Right lung (tissue), 2 donors: ENCODE measurements at regions not wholly inside any gene's neighbourhood (a gene's known extent, or its start where the extent isn't known, plus 50 kb on each side); places are given as distances from the start of the nearest gene placed in this dataset.
"Not testable (repeated sequence)": the region's sequence is repeated elsewhere in the genome, so short reads cannot be mapped to it uniquely, and the experiment has no call there.

Experiments used
- DNase-seq, 2 donors: peaks; one replicate each; pipeline ENCODE4 v3.0.0-alpha.2; 2013

DNA sequence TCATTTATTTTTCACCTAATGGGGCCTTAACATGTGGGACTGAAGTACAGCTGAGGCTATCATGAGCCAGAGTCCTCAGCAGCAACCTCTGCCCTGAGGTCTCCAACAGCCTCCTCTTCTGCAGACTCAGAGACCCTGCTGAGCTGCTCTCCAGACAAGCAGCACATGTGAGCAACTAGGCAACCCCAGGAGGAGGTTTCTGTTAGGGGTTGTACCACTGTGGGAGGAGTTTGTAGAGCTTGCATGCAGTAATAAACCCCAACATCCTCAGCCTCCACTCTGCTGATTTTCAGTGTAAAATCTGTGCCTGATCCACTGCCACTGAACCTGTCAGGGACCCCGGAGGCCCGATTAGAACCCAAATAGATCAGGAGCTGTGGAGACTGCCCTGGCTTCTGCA is 530.0 kb downstream of the RPIA start:
- not testable (repeated sequence) for DNase-seq

DNA sequence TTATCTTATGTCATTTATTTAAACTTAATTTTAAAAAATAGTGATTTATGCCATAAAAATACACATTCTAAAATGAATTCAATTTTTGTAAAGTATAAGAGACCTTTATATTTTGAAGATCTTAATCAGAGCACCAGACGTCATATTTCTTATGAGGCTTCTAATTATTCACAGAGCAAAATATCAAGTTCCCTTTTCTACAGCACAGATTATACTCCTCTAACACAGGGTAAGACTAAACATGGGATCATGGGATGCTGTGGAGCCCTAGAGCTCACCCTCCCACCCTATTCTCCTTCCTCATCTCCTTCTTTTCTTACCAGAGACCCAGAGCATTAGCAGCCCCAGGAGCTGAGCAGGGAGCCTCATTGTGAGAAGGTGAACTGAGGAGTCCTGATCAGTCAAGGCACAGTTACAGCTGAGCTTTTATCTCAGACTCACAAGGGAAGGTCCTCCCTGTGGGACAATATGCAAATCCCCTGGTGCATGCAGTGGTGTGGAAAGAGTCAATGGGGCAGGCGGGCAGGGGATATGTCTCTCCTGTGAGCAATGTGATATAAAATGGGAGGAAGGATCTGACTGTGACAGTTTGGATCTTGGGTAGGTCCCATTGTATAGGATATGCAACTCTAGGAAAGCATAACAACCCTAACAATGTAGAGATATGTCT is 530.7 kb downstream of the RPIA start:
- DNase-seq: not testable (repeated sequence)

DNA sequence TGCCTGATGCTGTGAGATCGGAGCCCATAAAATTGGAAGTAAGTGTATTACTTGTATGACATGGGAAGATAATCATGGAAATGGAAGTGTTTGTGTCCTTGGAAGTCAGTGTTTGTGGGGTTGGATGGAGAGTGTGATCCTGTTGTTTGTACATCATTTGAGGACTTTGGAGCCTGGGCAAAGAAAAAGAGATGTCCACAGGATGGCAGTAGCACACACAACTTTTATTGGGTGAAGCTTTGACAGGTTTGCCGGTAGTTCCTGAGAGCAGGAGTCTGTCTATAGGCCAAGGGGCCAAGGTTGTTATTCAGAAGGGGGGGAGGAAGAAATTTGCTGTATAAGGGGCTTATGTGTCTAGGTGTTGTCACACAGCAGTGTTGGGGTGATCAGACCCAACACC is 533.3 kb downstream of the RPIA start:
- DNase-seq: not testable (repeated sequence)

DNA sequence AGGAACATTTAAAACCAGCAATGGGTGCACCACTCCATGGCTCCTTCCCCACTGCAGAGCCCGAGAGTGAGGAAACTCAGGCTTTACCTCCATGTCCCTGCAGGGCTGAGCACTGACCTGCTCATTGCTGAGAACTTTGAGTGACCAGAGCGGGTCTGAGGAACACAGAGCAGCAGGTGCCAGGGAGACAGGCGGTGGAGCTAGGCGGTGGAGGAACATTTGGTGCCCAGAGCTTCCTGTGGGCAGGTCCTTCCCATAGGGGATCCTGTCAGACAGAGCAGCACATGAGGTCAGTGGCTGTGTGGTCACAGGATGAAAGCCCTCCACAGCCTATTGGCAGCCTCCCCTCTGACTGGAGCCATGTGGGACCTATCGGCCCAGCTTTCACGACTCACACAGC is 538.5 kb downstream of the RPIA start:
- not testable (repeated sequence) for DNase-seq

DNA sequence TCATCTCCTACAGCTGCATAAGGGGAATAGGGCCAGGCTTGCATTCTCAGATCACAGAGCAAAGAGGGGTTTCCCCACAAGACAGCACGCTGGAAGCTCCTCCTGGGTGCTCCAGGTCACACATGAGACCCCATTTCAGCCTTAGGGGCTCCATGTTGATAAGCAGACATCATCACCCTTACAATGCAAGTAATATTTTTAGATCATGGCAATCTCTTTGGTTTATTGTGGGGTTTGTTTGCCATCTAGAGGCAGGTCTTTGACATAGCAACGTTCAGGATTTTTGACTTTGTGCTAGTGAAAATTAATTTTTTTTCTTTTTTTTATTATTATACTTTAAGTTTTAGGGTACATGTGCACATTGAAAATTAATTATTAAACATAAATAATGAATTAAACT is 539.8 kb downstream of the RPIA start:
- DNase-seq: not testable (repeated sequence)

DNA sequence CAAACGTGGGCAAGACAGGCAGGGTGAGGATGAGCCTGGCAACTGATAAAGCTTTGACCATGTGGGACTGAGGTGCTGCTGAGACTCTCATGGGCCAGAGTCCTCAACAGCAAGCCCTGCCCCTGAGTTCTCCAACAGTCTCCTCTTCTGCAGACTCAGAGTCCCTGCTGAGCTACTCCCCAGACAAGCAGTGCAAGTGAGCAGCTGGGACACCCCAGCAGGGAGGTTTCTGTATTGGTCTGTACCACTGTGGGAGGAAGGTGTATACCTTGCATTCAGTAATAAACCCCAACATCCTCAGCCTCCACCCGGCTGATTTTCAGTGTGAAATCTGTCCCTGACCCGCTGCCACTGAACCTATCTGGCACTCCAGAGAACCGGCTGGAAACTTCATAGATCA is 542.5 kb downstream of the RPIA start:
- DNase-seq: not testable (repeated sequence)

DNA sequence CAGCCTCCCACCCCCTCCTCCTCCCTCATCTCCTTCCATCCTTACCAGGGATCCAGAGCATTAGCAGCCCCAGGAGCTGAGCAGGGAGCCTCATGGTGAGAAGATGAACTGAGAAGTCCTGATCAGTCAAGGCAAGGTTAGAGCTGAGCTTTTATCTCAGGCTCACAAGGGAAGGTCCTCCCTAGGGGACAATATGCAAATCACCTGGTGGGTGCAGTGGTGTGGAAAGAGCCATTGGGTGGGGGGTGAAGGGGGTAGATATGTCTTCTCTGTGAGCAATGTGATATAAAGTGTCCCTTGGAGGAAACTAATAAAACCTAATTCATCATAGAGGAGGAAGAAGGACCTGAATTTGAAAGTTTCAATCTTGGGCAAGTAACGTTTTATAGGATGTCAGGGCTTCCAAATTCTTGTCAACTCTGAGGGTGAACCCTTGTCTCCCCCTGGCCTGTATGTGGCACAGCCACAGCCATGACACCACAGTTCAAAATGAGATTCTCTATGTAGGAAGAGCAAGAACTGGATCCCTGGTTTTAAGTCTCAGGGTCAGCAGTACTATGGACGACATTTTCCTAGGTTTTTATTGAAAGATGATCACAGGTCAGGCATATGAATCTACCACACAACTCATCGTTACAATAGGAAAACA is 543.5 kb downstream of the RPIA start:
- not testable (repeated sequence) for DNase-seq

DNA sequence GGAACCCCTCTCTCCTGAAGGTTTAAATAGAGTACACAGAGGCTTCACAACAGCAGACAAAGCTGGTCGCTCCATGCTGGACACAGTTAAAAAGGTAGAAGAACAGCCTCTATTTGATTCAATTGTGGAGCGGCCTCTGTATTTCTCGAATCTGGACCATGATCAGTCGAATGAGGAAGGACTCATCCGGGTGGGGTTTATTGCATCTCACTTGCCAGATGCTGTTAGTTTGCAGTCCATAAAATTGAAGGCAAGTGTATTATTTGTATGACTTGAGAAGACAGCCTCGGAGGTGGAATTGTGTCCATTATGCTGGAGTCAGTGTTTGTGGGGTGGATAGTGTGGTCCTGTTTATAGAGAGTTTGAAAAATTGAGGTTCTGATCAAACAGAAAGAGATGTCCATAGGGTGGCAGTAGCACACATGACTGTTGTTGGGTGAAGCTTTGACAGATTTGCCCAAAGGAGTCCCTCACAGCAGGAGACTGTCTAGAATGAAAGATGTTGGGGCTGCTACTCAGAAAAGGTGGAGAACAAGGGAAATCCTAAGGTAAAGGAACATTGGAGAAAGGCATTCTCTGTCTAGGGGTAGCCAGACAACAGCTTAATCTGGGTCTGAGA is 545.5 kb downstream of the RPIA start:
- DNase-seq: not testable (repeated sequence)

DNA sequence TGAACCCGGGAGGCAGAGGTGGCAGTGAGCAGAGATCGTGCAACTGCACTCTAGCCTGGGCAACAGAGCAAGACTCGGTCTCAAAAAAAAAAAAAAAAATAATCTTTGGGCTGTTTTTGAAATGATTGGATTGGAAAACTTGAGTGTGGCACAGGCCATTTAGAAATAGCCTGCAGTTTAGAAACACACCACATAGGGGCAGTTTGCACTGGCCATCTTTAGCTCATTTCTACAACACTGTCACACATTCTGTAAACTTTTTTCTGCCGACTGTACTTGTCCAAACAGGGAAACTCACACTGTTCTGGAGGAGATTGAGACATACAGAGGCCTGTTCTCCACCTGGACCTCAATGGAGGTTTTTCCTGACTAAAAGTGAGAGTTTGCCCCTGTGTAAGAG is 546.3 kb downstream of the RPIA start:
- not testable (repeated sequence) for DNase-seq

DNA sequence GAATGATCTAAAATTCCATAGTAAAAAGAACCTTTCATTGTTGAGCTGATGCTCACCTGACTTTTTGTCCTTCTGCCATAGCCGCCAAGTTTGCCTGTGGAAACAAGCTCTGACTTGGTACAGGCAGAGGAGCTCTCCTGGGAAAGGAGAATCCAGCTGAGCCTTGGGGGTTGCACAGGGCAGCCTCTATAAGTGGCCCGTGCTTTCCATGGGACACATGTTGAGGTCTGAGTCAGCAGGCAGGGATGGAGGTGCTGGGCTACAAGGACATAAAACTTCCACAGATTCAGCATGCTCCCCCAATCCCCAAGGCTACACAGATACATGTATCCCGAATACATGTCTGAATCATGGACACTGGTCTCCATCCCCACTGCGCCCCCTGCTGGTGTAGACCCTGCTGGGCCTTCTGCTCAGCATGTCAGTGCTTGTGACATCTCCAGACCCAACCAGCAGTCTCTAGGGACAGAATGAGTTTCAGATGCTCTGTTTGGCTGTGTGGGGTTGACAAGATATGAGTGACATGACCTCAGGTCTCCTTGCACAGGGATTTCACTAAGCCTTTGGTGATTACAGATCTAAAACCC is 551.7 kb downstream of the RPIA start:
- not testable (repeated sequence) for DNase-seq

DNA sequence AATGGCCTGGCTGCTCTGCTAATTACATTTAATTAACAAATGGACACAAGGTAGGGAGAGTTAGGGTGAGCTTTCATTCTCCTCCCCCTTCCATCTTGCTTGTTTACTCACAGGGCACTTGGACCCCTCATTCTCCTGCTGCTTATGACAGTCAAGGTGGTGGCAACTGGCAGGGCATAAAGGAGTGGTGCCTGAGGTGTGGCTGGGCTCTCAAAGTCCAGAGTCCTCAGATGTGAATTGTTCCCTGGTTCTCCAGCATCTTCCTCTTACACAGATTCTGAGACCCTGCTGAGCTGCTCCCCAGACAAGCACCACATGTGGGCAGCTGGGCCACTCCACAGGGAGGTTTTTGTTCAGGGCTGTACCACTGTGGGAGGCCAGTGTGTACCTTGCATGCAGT is 552.9 kb downstream of the RPIA start:
- DNase-seq: not testable (repeated sequence)

DNA sequence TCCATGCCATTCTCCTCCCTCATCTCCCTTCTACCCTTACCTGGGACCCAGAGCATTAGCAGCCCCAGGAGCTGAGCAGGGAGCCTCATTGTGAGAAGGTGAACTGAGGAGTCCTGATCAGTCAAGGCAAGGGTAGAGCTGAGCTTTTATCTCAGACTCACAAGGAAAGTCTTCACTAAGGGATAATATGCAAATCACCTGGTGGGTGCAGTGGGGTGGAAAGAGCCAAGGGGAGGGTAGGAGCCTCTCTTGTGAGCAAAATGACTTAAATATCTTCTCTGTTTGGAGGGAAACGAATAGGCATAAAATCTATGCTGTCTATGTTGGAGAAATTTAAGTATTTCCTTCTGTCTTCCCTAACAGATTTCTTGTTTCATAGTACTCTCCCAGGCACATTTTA is 554.0 kb downstream of the RPIA start:
- not testable (repeated sequence) for DNase-seq

DNA sequence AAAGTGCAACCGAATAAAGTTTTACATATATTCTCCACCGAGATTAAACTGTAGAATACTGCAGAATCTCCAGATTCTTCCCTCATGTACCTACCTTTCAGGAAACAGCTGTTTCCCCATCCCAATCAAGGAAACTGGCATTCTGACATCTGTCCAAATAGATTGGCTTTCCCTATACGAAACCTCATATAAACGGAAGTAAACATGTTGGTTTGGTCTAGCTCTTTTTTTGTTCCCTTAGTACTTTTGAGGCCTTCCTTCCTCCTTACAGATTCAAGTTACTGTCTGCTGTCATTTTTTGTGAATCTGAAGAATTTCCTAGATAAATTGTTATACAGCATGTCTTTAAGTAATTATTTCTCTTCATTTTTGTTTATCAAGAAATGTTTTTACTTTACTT is 554.6 kb downstream of the RPIA start:
- DNase-seq: not testable (repeated sequence)

DNA sequence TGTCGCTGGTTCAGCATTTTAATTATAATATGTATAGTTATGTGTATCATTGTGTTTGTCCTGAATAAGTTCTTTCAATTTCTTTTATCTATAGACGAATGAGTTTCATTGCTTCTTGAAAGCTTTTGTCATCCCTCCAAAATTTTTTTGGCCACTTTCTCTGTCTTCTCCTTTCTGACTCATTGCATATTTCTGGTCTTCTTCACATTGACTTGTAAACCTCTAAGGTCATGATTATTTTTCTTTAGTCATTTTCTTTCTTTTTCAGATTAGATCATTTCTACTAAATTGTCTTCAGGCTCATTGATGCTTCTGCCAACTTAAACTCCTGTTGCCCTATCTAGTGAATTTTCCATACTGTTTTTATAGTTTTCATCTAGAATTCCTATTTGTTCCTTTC is 555.1 kb downstream of the RPIA start:
- DNase-seq: not testable (repeated sequence)

DNA sequence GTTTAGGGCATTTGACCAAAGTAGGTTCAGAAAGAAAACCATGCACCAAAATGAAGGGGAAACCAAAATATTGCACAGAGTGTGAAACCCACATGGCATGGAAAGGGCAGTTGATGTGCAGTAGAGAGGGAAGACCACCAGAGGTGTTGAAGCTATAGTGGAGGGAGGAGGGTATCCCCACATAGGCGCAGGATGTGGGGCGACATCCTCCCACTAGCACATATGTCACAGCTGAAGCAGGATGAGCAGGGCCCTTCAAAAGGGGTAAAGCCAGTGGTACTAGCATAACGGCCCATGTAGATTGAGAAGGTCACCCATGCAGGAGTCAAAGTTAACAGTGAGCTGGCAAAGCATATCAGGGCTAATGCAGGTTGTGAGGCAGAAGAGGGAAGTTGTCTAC is 563.5 kb downstream of the RPIA start:
- DNase-seq: not testable (repeated sequence)

DNA sequence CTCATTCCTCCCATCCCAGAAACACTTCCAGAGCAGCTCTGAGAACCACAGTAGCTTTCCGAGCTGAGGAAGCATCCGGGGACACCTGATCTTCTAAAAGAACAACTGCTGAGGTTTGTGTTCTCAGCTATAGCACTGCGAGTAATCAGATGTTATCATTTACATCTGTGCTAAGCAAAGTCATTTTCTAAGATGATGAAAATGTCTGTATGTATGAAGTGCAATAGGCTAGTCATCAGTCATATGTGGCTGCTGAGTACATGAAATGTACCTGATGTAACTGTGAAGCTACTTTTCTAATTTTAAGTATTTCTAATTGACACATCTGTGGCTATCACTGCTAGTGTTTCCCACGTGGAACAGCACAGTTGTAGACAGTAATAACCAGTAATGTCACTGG is 582.0 kb downstream of the RPIA start:
- DNase-seq: not testable (repeated sequence)

DNA sequence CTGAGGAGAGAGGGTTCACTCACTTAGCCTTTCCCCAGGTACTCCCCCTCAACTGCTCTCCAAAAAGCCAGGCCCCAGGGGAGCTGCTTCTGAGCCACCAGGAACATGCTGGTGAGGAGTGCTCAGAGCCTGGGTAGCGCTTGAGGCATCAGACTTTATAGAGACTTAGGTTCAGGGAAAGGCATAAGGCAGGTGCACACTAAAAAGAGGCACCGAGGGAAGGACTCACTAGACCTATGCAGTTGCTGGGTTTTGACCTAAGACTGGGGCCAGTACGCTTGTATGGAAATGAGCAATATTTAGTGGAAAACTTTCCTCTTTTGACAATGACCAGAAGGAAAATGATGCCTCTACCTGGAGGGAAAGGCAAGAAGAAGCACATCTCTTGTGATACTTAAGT is 589.1 kb downstream of the RPIA start:
- not testable (repeated sequence) for DNase-seq

DNA sequence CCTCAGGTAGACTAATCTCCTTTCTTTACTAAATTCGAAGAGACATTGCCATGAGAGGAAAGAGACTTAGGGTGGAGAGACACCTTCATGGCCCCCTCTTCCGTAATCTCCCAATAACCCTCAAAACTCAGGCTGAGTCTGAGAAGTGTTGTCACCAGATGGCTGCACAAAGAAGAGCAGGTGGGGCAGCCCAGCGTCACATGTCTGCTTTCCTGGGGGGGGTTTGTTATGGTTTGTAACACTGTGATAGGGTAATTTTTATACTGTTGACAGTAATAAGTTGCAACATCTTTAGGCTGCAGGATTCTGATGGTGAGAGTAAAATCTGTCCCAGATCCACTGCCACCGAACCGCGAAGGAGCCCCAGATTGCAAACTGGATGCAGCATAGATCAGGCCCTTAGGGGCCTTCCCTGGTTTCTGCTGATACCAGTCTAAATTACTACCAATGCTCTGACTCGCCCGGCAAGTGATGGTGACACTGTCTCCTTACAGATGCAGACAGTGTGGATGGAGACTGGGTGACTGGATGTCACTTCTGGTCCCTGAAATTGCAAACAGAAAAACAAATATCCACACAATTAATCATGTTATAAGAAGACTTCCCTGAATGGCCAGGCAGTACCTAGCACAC is 595.1 kb downstream of the RPIA start:
- not testable (repeated sequence) for DNase-seq

DNA sequence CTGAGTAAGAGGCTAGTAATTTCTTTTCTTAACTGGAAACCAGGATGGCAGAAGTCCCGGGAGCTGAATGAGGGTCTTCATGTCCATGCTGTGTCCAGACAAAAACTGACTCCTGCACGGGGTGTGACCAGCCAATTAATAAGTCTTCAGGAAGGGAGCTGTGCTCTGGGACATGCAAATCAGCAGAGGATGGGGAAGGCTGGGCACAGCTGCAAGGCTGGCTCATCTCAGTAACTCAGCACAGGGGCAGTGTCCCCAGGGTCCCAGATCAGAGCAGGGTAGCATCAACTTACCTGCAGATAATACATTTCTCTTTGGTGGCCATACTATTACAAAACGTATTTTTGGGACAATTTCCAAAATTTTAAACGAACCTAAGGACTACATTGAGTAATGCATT is 595.6 kb downstream of the RPIA start:
- not testable (repeated sequence) for DNase-seq

DNA sequence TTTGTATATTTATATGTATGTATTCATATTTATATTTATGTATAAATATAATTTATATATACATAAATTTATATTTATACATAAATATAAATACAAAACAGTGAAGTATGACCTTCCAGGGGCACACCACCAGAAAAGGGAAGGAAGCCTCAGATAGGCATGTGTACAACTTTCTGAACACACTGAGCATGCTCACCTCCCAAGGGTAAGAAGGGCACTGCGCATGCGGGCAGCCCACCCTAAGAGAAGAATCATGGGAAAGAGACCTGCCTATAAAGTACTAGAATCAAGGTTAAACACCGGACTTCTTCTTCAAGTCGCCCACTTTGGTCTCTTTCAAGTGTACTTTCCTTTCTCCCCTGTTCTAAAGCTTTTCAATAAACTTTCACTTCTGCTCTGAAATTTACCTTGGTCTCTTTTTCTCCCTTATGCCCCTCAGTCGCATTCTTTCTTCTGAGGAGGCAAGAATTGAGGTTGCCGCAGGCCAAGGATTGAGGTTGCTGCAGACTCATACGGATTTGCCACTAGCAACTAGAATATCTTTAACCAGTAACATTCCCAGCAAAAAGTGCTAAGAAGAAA is 600.3 kb downstream of the RPIA start:
- not testable (repeated sequence) for DNase-seq

DNA sequence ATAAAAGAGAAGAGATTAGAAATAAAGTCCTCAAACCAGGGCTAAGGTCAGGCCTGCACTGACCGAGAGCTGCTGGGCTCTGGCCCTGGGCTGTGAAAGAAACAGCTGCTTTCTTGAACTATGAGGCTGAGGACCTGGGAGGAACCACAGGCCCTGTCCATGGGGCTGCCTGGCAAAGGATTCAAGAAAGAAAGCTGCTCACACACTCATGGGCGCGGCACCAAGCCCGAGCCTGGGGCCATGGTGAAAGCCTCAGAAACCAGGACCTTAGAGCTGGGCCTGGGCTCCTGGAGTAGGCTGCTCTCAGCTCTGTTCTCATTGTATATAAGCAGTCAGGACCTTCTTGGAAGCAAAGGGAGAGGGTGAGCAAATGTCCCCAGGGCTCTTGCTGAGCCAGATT is 601.9 kb downstream of the RPIA start:
- not testable (repeated sequence) for DNase-seq

DNA sequence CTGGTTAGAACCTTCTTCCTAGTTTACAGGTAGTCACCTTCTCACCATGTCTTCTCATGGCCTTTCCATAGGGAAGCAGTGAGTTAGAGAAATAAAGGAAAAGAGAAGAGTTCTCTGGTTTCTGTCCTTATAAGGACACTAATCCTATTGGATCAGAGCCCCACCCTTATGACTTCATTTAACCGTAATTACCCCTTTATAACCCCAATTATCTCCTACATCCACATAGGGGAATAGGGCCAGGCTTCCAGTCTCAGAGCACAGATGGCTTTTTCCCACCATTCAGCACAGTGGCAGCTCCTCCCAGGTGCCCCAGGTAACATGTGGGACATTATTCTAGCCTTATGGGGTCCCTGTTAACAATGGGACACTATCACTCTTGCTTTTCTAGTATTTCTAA is 602.9 kb downstream of the RPIA start:
- DNase-seq: not testable (repeated sequence)
